Neural cell (in vitro differentiated cells): ENCODE measurements at regions not wholly inside any gene's neighbourhood (a gene's known extent, or its start where the extent isn't known, plus 50 kb on each side); places are given as distances from the start of the nearest gene placed in this dataset.

Experiments used
- H2AFZ ChIP-seq: fragments of 200-600, 300-800 bp; sonication (generic), shearing (Covaris generic); 2 replicates; pipeline ENCODE4 v1.6.0; 2014; ENCODE audit warnings: low read depth, mild to moderate bottlenecking, antibody characterized with exemption, low read length, moderate library complexity
- H3F3A ChIP-seq: fragments of 200-600 bp; shearing (Covaris generic); 2 replicates; pipeline ENCODE4 v1.6.1; 2016; ENCODE audit warnings: mild to moderate bottlenecking, moderate library complexity, mixed read lengths, antibody characterized with exemption, low read length; ENCODE audit not compliant: insufficient read depth, poor library complexity, severe bottlenecking
- H3K27ac ChIP-seq: fragments of 200-600, 300-800 bp; sonication (generic), shearing (Covaris generic); 2 replicates; pipeline ENCODE4 v1.5.1; 2014; ENCODE audit warnings: mild to moderate bottlenecking, low read length, moderate library complexity
- H3K27me3 ChIP-seq: fragments of 300-800, 200-600 bp; sonication (generic), shearing (Covaris generic); 2 replicates; pipeline ENCODE4 v1.6.0; 2014; ENCODE audit warnings: mild to moderate bottlenecking, low read depth, low read length, moderate library complexity; ENCODE audit not compliant: insufficient read depth
- H3K36me3 ChIP-seq: fragments of 300-800, 200-600 bp; sonication (generic), shearing (Covaris generic); 2 replicates; pipeline ENCODE4 v1.5.1; 2014; ENCODE audit warnings: mild to moderate bottlenecking, antibody characterized with exemption, low read length, moderate library complexity; ENCODE audit not compliant: insufficient read depth
- H3K4me2 ChIP-seq: fragments of 300-800, 200-600 bp; sonication (generic), shearing (Covaris generic); 2 replicates; pipeline ENCODE4 v1.6.0; 2014; ENCODE audit warnings: mild to moderate bottlenecking, low read length
- H3K4me3 ChIP-seq: fragments of 300-800, 200-600 bp; sonication (generic), shearing (Covaris generic); 2 replicates; pipeline ENCODE4 v1.5.1; 2014; ENCODE audit warnings: mild to moderate bottlenecking, low read length, moderate library complexity
- H3K79me2 ChIP-seq: fragments of 200-600 bp; shearing (Covaris generic); replicated peaks from 2 replicates; pipeline ENCODE4 v1.6.0; 2014; ENCODE audit warnings: mild to moderate bottlenecking, low read length, moderate library complexity; ENCODE audit not compliant: insufficient read depth
- H3K9ac ChIP-seq: fragments of 300-800, 200-600 bp; sonication (generic), shearing (Covaris generic); 2 replicates; pipeline ENCODE4 v1.6.1; 2016; ENCODE audit warnings: mild to moderate bottlenecking, low read length, mixed read lengths
- H3K9me2 ChIP-seq: fragments of 200-600 bp; shearing (Covaris generic); 2 replicates; pipeline ENCODE4 v1.6.1; 2016; ENCODE audit warnings: mild to moderate bottlenecking, low read length, mixed read lengths; ENCODE audit not compliant: insufficient read depth
- H3K9me3 ChIP-seq: fragments of 200-600, 300-800 bp; sonication (generic), shearing (Covaris generic); 2 replicates; pipeline ENCODE4 v1.6.1; 2016; ENCODE audit warnings: mild to moderate bottlenecking, mixed run types, low read length, moderate library complexity, mixed read lengths
- H4K20me1 ChIP-seq: fragments of 200-600 bp; shearing (Covaris generic); 2 replicates; pipeline ENCODE4 v1.6.1; 2016; ENCODE audit warnings: mild to moderate bottlenecking, mixed run types; ENCODE audit not compliant: insufficient read depth
- EP300 ChIP-seq: fragments of 450-650 bp; conservative IDR thresholded peaks from 2 replicates; pipeline ENCODE4 v1.6.1; 2014; ENCODE audit warnings: antibody characterized with exemption, mild to moderate bottlenecking, moderate library complexity; ENCODE audit not compliant: poor library complexity, severe bottlenecking
- EZH2 ChIP-seq: fragments of 200-600, 300-800 bp; shearing (Covaris generic), sonication (generic); IDR thresholded peaks from 2 replicates; pipeline ENCODE4 v1.6.1; 2014; ENCODE audit warnings: antibody characterized with exemption, low read length, borderline replicate concordance, mild to moderate bottlenecking; ENCODE audit not compliant: insufficient read depth, poor library complexity, severe bottlenecking
- MXI1 ChIP-seq: fragments of 450-650 bp; conservative IDR thresholded peaks from 2 replicates; pipeline ENCODE4 v1.6.1; 2014; ENCODE audit warnings: antibody characterized with exemption, mild to moderate bottlenecking; ENCODE audit not compliant: poor library complexity, severe bottlenecking
- POLR2AphosphoS5 ChIP-seq: IDR thresholded peaks from 2 replicates; pipeline ENCODE4 v1.6.1; 2012
- RAD21 ChIP-seq: fragments of 450-650 bp; conservative IDR thresholded peaks from 2 replicates; pipeline ENCODE4 v1.6.1; 2014; ENCODE audit warnings: antibody characterized with exemption, mild to moderate bottlenecking, moderate library complexity
- REST ChIP-seq: IDR thresholded peaks from 2 replicates; pipeline ENCODE4 v1.6.1; 2012; ENCODE audit warnings: borderline replicate concordance
- SMC3 ChIP-seq: fragments of 450-650 bp; conservative IDR thresholded peaks from 2 replicates; pipeline ENCODE4 v1.6.1; 2014; ENCODE audit warnings: antibody characterized with exemption, mild to moderate bottlenecking, moderate library complexity; ENCODE audit not compliant: poor library complexity
- TAF1 ChIP-seq: IDR thresholded peaks from 2 replicates; pipeline ENCODE4 v1.6.1; 2012; ENCODE audit warnings: low read depth
- TF ChIP-seq, protein P1 (sequence below): fragments of 450-650 bp; IDR thresholded peaks from 2 replicates; pipeline ENCODE4 v1.5.1; 2014; ENCODE audit warnings: antibody characterized with exemption, mild to moderate bottlenecking, moderate library complexity; ENCODE audit not compliant: poor library complexity, severe bottlenecking

DNA sequence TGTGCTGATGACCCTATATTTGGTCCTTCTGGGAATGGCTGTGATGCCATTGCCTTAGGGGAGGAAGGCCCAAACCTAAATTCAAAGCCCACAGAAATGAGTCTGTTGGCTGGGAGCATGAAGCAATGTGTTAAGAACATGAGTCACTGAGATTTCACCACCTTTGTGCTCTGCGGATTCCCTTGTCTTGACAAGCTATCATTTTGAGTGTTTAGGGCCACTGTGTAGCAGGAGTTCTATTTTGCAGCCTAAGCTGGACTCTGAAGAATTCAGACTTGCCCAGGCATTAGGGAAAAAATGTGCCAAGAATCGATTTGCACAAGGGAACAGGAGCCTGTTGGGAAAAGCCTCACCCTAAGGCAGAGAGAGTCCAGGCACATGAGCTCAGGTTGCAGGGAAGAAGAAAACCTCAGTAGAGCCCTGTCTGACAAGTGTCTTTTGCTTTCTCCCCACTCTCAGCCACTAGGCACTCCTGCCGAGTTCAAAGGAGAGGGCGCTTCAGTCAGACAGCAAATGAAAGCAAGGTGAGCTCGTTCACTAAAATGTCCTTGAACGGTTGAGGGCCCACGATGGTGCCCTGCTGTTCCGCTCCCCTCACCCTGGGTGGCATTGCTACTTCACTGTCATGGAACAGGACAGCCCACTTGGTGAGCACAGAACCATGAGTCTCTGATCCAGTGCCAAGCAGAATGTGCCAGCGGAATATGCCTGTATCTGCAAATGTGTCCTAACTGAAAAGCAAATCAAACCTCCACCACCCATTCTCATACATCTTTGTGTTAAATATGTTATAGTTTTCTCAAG, 93.6 kb downstream of the PRLHR start:
- H3K9ac ChIP-seq: no peak overlapping the region
- H3F3A ChIP-seq: no peaks in the 10 kb centered on the region
- H3K36me3 ChIP-seq: no peaks in the 10 kb centered on the region
- no peak for TF ChIP-seq TAF1
- no peak for TF ChIP-seq REST
- no peak for TF ChIP-seq EZH2
- no peak for TF ChIP-seq EP300
- TF ChIP-seq SMC3: no peak
- TF ChIP-seq, protein P1, sequence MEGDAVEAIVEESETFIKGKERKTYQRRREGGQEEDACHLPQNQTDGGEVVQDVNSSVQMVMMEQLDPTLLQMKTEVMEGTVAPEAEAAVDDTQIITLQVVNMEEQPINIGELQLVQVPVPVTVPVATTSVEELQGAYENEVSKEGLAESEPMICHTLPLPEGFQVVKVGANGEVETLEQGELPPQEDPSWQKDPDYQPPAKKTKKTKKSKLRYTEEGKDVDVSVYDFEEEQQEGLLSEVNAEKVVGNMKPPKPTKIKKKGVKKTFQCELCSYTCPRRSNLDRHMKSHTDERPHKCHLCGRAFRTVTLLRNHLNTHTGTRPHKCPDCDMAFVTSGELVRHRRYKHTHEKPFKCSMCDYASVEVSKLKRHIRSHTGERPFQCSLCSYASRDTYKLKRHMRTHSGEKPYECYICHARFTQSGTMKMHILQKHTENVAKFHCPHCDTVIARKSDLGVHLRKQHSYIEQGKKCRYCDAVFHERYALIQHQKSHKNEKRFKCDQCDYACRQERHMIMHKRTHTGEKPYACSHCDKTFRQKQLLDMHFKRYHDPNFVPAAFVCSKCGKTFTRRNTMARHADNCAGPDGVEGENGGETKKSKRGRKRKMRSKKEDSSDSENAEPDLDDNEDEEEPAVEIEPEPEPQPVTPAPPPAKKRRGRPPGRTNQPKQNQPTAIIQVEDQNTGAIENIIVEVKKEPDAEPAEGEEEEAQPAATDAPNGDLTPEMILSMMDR: no peak
- no peak for TF ChIP-seq MXI1
- no peak for TF ChIP-seq POLR2AphosphoS5
- TF ChIP-seq RAD21: no peak
- H4K20me1 ChIP-seq: no peaks in the 10 kb centered on the region
- H3K4me2 ChIP-seq: no peak overlapping the region
- no peak overlapping the region for H3K27ac ChIP-seq
- H3K27me3 ChIP-seq: no peaks in the 10 kb centered on the region
- H3K9me3 ChIP-seq: no peaks in the 10 kb centered on the region
- no peak overlapping the region for H2AFZ ChIP-seq
- no peaks in the 10 kb centered on the region for H3K9me2 ChIP-seq
- H3K79me2 ChIP-seq: no peaks in the 10 kb centered on the region
- H3K4me3 ChIP-seq: no peak overlapping the region

- H3K27ac ChIP-seq: no peak overlapping the region
- H3K36me3 ChIP-seq: no peaks in the 10 kb centered on the region
- no peak overlapping the region for H3K4me2 ChIP-seq
- no peaks in the 10 kb centered on the region for H3F3A ChIP-seq
- H3K9me2 ChIP-seq: no peaks in the 10 kb centered on the region
- H3K27me3 ChIP-seq: no peaks in the 10 kb centered on the region
- TF ChIP-seq EZH2 (no peak), RAD21 (no peak), EP300 (no peak), MXI1 (no peak), TAF1 (no peak), REST (no peak), POLR2AphosphoS5 (no peak), SMC3 (no peak)
- TF ChIP-seq, protein P1: no peak
- H3K9ac ChIP-seq: no peak overlapping the region
- no peak overlapping the region for H3K4me3 ChIP-seq
- no peaks in the 10 kb centered on the region for H3K9me3 ChIP-seq
- H2AFZ ChIP-seq: no peak overlapping the region
- no peaks in the 10 kb centered on the region for H3K79me2 ChIP-seq
- no peaks in the 10 kb centered on the region for H4K20me1 ChIP-seq
Observed at GRCh38 chr10:118501171-118501570, 94.3 kb downstream of the PRLHR start.
